NB4 (cell line): ENCODE measurements at regions not wholly inside any gene's neighbourhood (a gene's known extent, or its start where the extent isn't known, plus 50 kb on each side); places are given as distances from the start of the nearest gene placed in this dataset.

ENCODE experiments used
- TF ChIP-seq, protein P1 (sequence below): IDR thresholded peaks from one replicate; pipeline ENCODE4 v1.5.1; 2012; ENCODE audit warnings: low read depth, low read length
- TF ChIP-seq, protein P2 (sequence below): IDR thresholded peaks from 2 replicates; pipeline ENCODE4 v1.6.1; 2011; ENCODE audit warnings: low read depth, low read length

DNA sequence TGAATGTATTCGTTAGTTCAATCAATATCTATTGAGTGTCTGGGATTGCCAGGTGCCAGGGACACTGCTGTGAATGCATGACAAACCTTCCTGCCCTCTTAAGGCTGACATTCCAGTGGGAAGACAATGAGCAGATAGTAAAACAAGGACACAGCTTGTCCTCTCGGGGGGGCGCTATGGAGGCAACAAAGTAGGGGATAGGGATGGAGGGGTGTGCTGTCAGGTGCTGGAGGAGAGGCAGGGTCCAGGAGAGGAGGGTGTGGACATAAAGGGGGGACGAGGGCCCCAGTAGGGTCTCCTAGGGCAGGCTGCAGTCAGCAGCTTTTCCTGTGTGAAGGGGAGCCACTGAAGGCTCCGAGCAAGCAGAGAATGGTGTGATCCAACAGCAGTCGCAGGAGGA is 198.2 kb upstream of the PDE10A start:
- TF ChIP-seq, protein P1, sequence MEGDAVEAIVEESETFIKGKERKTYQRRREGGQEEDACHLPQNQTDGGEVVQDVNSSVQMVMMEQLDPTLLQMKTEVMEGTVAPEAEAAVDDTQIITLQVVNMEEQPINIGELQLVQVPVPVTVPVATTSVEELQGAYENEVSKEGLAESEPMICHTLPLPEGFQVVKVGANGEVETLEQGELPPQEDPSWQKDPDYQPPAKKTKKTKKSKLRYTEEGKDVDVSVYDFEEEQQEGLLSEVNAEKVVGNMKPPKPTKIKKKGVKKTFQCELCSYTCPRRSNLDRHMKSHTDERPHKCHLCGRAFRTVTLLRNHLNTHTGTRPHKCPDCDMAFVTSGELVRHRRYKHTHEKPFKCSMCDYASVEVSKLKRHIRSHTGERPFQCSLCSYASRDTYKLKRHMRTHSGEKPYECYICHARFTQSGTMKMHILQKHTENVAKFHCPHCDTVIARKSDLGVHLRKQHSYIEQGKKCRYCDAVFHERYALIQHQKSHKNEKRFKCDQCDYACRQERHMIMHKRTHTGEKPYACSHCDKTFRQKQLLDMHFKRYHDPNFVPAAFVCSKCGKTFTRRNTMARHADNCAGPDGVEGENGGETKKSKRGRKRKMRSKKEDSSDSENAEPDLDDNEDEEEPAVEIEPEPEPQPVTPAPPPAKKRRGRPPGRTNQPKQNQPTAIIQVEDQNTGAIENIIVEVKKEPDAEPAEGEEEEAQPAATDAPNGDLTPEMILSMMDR = no peak
- TF ChIP-seq, protein P2, sequence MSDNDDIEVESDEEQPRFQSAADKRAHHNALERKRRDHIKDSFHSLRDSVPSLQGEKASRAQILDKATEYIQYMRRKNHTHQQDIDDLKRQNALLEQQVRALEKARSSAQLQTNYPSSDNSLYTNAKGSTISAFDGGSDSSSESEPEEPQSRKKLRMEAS = no peak
